ENCODE measurements at regions not wholly inside any gene's neighbourhood (a gene's known extent, or its start where the extent isn't known, plus 50 kb on each side); places are given as distances from the start of the nearest gene placed in this dataset.

DNA sequence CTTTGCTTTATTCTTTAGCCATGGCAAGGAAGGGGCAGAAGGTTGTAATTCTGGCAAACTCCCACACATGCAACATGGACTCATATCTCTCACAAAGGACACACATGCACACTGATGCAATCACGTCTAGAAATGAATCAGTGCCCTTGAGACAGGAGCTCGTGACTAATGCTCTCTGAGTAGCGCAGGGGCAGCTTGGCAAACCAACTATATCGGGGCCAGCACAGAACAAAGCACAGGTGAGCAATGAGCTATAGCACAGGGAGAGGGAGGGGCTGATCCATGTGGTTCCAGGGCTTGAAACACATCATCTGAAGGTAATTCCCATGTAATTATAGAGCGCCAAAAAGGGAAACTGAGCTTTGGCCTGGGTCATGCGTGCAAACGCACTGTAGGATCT, 165.2 kb upstream of the KLF7 start:
- H3K4me3 Mint-ChIP-seq (ENCODE audit: low read depth): no peak overlapping the region
- no peaks in the 10 kb centered on the region for H3K36me3 Mint-ChIP-seq (ENCODE audit: insufficient read depth)
- H3K27me3 Mint-ChIP-seq: peaks cover 41% of the 10 kb centered on the region
- no peaks in the 10 kb centered on the region for H3K9me3 Mint-ChIP-seq (ENCODE audit: low read depth)
- TF ChIP-seq, protein P1, sequence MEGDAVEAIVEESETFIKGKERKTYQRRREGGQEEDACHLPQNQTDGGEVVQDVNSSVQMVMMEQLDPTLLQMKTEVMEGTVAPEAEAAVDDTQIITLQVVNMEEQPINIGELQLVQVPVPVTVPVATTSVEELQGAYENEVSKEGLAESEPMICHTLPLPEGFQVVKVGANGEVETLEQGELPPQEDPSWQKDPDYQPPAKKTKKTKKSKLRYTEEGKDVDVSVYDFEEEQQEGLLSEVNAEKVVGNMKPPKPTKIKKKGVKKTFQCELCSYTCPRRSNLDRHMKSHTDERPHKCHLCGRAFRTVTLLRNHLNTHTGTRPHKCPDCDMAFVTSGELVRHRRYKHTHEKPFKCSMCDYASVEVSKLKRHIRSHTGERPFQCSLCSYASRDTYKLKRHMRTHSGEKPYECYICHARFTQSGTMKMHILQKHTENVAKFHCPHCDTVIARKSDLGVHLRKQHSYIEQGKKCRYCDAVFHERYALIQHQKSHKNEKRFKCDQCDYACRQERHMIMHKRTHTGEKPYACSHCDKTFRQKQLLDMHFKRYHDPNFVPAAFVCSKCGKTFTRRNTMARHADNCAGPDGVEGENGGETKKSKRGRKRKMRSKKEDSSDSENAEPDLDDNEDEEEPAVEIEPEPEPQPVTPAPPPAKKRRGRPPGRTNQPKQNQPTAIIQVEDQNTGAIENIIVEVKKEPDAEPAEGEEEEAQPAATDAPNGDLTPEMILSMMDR (IDR thresholded peaks at IDR 0.05; ENCODE audit: unreplicated experiment): no peak
- peaks cover 21% of the 10 kb centered on the region for H3K4me1 Mint-ChIP-seq (ENCODE audit: low read depth)
- H3K27ac Mint-ChIP-seq: no peak overlapping the region
- no peak for DNase-seq (ENCODE audit: low spot score, unreplicated experiment)

DNA sequence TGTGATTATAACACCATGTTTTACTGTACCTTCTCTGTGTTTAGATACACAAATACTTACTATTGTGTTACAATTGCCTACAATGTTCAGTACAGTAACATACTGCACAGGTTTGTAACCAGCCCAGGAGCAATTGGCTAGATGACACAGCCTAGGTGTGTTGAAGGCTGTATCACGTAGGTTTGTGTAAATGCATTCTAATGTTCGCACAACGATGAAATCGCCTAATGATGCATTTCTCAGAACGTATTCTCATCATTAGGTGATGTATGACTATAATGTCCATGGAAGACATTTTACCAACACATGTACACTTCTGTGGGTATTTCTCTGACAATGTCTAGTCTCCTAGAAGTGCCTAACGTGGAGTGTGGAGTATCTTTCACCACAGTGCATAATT, 165.9 kb upstream of the KLF7 start:
- no peak overlapping the region for H3K27ac Mint-ChIP-seq
- H3K4me1 Mint-ChIP-seq (ENCODE audit: low read depth): peaks cover 21% of the 10 kb centered on the region
- peaks cover 41% of the 10 kb centered on the region for H3K27me3 Mint-ChIP-seq
- no peak overlapping the region for H3K4me3 Mint-ChIP-seq (ENCODE audit: low read depth)
- no peaks in the 10 kb centered on the region for H3K9me3 Mint-ChIP-seq (ENCODE audit: low read depth)
- TF ChIP-seq, protein P1 (IDR thresholded peaks at IDR 0.05; ENCODE audit: unreplicated experiment): no peak
- H3K36me3 Mint-ChIP-seq (ENCODE audit: insufficient read depth): no peaks in the 10 kb centered on the region
- no peak for DNase-seq (ENCODE audit: low spot score, unreplicated experiment)

DNA sequence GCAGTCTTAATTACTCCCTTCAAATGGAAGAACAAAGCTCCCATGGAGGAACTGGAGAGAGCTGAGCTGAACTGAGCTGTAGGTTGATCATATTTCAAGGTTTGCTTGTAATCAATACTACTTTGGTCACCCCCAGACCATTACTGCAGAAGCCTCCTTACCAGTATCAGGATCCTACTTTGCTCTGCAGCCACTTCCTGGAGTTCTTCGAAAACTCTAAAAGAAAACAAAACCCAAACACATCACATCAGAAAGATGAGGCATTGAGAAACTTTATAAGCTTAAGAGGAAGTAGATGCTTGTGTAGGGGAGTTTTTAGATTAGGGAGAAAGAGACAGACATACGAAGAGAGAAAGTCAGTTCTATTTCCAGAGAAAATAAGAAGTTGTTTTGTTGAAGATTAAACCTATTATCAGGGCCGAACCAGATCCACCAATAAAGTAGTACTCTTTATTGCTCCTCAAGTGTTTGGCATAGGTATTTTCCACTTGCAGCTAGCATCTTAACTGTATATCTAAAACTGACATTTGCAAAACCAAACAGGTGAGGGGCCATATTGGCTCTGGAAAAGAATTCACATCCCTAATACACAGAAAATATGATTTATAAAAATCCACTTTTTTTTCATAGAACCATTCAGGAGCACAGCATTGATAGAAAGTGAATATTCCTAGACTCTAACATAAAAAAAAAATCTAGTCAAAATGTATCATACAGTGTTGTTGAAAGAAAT, 166.9 kb upstream of the KLF7 start:
- TF ChIP-seq, protein P1 (IDR thresholded peaks at IDR 0.05; ENCODE audit: unreplicated experiment): no peak
- no peak for DNase-seq (ENCODE audit: low spot score, unreplicated experiment)
- Mint-ChIP-seq H3K4me3 (ENCODE audit: low read depth) (no peak overlapping the region), H3K9me3 (ENCODE audit: low read depth) (no peaks in the 10 kb centered on the region), H3K4me1 (ENCODE audit: low read depth) (peaks cover 21% of the 10 kb centered on the region), H3K27me3 (peaks cover 34% of the 10 kb centered on the region), H3K27ac (no peak overlapping the region), H3K36me3 (ENCODE audit: insufficient read depth) (no peaks in the 10 kb centered on the region)

DNA sequence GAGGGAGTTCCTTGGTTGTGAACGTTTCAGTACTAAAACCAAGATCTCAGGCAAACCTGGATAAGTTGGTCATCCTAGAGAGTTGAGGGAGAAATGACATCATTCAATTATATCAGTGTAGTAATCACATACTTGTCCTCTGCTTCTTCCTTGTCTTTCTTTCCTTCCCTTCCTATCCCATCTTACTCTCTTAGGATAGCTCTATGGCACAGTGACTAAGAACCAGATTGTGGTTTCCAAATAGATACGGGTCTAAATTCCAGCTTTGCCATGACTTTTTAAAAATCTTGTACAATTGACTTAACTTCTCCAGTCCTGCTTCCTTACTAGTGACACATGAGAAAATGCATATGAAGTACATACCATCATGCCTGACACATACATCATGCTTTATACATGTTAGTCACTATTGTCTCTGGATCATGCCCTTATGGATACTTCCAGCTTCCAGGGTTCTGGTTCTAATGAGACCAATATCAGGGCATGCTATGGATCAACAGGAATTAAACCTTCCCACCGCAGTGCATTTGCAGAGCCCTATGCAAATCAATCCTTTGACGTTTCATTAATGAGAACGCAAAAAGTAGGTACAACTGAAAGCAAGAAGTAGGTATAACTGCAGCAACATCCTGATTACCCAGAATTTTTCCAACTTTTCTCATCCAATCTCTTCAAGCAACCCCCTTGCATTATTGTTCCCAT, 168.0 kb upstream of the KLF7 start:
- no peaks in the 10 kb centered on the region for H3K36me3 Mint-ChIP-seq (ENCODE audit: insufficient read depth)
- H3K27ac Mint-ChIP-seq: no peak overlapping the region
- DNase-seq (ENCODE audit: low spot score, unreplicated experiment): no peak
- peaks cover 21% of the 10 kb centered on the region for H3K4me1 Mint-ChIP-seq (ENCODE audit: low read depth)
- TF ChIP-seq, protein P1 (IDR thresholded peaks at IDR 0.05; ENCODE audit: unreplicated experiment): no peak
- H3K27me3 Mint-ChIP-seq: peaks cover 26% of the 10 kb centered on the region
- H3K4me3 Mint-ChIP-seq (ENCODE audit: low read depth): no peak overlapping the region
- no peaks in the 10 kb centered on the region for H3K9me3 Mint-ChIP-seq (ENCODE audit: low read depth)

DNA sequence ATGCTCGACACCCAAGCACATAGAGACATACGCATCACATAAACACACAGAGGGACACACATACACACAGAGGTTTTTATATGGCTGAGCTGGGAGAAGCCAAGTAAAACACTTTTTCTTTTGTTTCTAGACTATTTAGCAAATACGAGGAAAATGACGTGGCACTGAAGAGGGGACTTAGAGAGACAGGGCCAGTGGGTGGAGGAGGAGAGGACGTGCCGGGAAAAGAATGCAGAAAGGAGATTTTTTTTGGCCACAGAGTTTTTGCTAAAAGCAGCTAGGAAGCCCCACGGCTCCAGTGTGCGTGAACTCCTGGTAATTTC, 168.5 kb upstream of the KLF7 start:
- Mint-ChIP-seq H3K36me3 (ENCODE audit: insufficient read depth) (no peaks in the 10 kb centered on the region), H3K27ac (no peak overlapping the region), H3K4me1 (ENCODE audit: low read depth) (peaks cover 21% of the 10 kb centered on the region), H3K9me3 (ENCODE audit: low read depth) (no peaks in the 10 kb centered on the region), H3K4me3 (ENCODE audit: low read depth) (no peak overlapping the region), H3K27me3 (peaks cover 20% of the 10 kb centered on the region)
- no peak for DNase-seq (ENCODE audit: low spot score, unreplicated experiment)
- TF ChIP-seq, protein P1 (IDR thresholded peaks at IDR 0.05; ENCODE audit: unreplicated experiment): no peak
